Smooth muscle cell (in vitro differentiated cells): ENCODE measurements at regions not wholly inside any gene's neighbourhood (a gene's known extent, or its start where the extent isn't known, plus 50 kb on each side); places are given as distances from the start of the nearest gene placed in this dataset.
A peak's percentile ranks its signal among the peaks of the same experiment; 100 is the strongest.

Experiments
- DNase-seq: peaks from one replicate; lab custom pipeline; 2025; ENCODE audit not compliant: unreplicated experiment; lab: John Stamatoyannopoulos, UW
- H2AFZ ChIP-seq: fragments of 200-600 bp; sonication (generic); 2 replicates; pipeline ENCODE4 v1.6.0; 2016; ENCODE audit warnings: antibody characterized with exemption, low read depth, mild to moderate bottlenecking
- H3F3A ChIP-seq: fragments of 200-600 bp; sonication (generic); 2 replicates; pipeline ENCODE4 v1.6.0; 2017; ENCODE audit warnings: antibody characterized with exemption, low read depth
- H3K27ac ChIP-seq: fragments of 200-600 bp; sonication (generic); 2 replicates; pipeline ENCODE4 v1.5.1; 2016; ENCODE audit warnings: low read depth, mild to moderate bottlenecking
- H3K27me3 ChIP-seq: fragments of 200-600 bp; sonication (generic); 2 replicates; pipeline ENCODE4 v1.6.1; 2016; ENCODE audit warnings: low read depth, mild to moderate bottlenecking
- H3K36me3 ChIP-seq: fragments of 200-600 bp; sonication (generic); 2 replicates; pipeline ENCODE4 v1.5.1; 2016; ENCODE audit warnings: low read depth
- H3K4me1 ChIP-seq: fragments of 200-600 bp; sonication (generic); 2 replicates; pipeline ENCODE4 v1.5.1; 2016; ENCODE audit warnings: low read depth
- H3K4me2 ChIP-seq: fragments of 200-600 bp; sonication (generic); 2 replicates; pipeline ENCODE4 v1.6.0; 2016; ENCODE audit warnings: mild to moderate bottlenecking
- H3K4me3 ChIP-seq: fragments of 200-600 bp; sonication (generic); 2 replicates; pipeline ENCODE4 v1.5.1; 2016; ENCODE audit warnings: mild to moderate bottlenecking
- H3K79me2 ChIP-seq: fragments of 200-600 bp; sonication (generic); 2 replicates; pipeline ENCODE4 v1.6.0; 2016; ENCODE audit warnings: low read depth, mild to moderate bottlenecking
- H3K9ac ChIP-seq: fragments of 200-600 bp; sonication (generic); 2 replicates; pipeline ENCODE4 v1.6.0; 2016; ENCODE audit warnings: low read depth
- H3K9me3 ChIP-seq: fragments of 200-600 bp; sonication (generic); replicated peaks from 2 replicates; pipeline ENCODE4 v1.5.1; 2016; ENCODE audit warnings: low read depth
- H4K20me1 ChIP-seq: fragments of 200-600 bp; sonication (generic); 2 replicates; pipeline ENCODE4 v1.6.0; 2016; ENCODE audit warnings: low read depth
- whole genome bisulfite sequencing: methylation state at CpG from one replicate; pipeline ENCODE4 v1.1.7; 2016; ENCODE audit warnings: low lambda C conversion rate; 5-methylcytosine and 5-hydroxymethylcytosine counted together
- TF ChIP-seq, protein P1 (sequence below): fragments of 200-600 bp; sonication (generic); IDR thresholded peaks from 2 replicates; pipeline ENCODE4 v1.5.1; 2017; ENCODE audit warnings: borderline replicate concordance, mild to moderate bottlenecking, antibody characterized with exemption; ENCODE audit not compliant: insufficient read depth, poor library complexity, severe bottlenecking

DNA sequence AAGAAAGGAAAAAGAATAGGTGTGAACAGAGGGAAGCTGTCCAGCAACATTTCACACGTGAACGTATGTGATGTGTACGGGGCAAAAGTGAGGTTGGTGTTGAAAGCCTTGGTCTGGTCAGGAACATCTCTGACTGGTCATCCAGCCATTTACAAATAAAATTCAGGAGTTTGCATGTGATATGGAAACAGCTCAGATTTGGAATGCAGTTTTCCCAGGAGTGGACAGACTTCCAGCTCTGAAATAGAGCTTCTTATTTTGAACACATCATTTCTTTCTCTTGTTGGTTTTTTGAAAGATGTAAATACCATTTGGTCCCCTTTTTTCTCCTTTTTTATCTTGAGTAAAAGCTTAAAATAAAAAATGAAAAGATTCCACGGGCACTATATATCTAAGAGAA lies 566.2 kb upstream of the ZFHX3 start:
- TF ChIP-seq, protein P1, sequence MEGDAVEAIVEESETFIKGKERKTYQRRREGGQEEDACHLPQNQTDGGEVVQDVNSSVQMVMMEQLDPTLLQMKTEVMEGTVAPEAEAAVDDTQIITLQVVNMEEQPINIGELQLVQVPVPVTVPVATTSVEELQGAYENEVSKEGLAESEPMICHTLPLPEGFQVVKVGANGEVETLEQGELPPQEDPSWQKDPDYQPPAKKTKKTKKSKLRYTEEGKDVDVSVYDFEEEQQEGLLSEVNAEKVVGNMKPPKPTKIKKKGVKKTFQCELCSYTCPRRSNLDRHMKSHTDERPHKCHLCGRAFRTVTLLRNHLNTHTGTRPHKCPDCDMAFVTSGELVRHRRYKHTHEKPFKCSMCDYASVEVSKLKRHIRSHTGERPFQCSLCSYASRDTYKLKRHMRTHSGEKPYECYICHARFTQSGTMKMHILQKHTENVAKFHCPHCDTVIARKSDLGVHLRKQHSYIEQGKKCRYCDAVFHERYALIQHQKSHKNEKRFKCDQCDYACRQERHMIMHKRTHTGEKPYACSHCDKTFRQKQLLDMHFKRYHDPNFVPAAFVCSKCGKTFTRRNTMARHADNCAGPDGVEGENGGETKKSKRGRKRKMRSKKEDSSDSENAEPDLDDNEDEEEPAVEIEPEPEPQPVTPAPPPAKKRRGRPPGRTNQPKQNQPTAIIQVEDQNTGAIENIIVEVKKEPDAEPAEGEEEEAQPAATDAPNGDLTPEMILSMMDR = no peak
- Histone ChIP-seq H3K36me3 (no peaks in the 10 kb centered on the region), H4K20me1 (no peaks in the 10 kb centered on the region), H3F3A (no peaks in the 10 kb centered on the region), H3K4me2 (no peak overlapping the region), H3K9me3 (no peaks in the 10 kb centered on the region), H3K27ac (no peak overlapping the region), H3K4me1 (peaks cover 7% of the 10 kb centered on the region), H2AFZ (no peak overlapping the region), H3K4me3 (no peak overlapping the region), H3K27me3 (peaks cover 3% of the 10 kb centered on the region), H3K79me2 (no peaks in the 10 kb centered on the region), H3K9ac (no peak overlapping the region)
- WGBS = 94% methylated on average over 4 of the region's 4 CpGs
- no peak for DNase-seq

DNA sequence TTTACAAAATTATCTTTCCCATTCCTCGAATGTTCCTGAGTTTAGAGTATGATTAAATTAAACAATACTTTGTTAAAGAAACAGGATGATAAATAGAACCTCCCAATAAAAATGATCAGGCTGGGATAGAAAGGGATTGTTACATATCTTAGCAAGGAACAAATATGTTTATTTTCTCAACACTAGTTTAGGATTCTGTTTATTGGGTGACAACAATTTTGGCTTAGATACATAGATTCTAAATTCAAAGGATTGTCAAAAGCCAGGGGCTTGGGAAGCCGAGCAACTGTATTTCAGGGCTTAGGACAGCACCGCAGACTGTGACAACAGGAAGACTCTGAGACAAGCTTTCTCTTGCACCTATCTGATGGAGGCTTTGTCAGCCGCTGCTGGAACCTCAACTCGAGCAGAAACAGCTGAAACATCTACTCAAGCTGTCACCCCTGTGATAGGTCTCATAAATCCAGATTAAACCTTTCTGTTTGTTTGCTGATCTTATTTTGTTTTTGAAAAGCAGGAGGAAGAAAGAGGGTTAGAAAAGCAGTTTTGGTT lies 562.8 kb upstream of the ZFHX3 start:
- Histone ChIP-seq H3F3A (no peaks in the 10 kb centered on the region), H2AFZ (peak overlapping the region; percentile 75), H3K36me3 (no peaks in the 10 kb centered on the region), H3K79me2 (no peaks in the 10 kb centered on the region), H3K27ac (no peak overlapping the region), H3K27me3 (peaks cover 6% of the 10 kb centered on the region), H3K9ac (no peak overlapping the region), H3K4me1 (peaks cover 7% of the 10 kb centered on the region), H4K20me1 (no peaks in the 10 kb centered on the region), H3K4me2 (peak overlapping the region; percentile 53), H3K9me3 (no peaks in the 10 kb centered on the region), H3K4me3 (no peak overlapping the region)
- 19% methylated on average over 5 of the region's 5 CpGs for WGBS
- TF ChIP-seq, protein P1 = no peak
- no peak for DNase-seq

DNA sequence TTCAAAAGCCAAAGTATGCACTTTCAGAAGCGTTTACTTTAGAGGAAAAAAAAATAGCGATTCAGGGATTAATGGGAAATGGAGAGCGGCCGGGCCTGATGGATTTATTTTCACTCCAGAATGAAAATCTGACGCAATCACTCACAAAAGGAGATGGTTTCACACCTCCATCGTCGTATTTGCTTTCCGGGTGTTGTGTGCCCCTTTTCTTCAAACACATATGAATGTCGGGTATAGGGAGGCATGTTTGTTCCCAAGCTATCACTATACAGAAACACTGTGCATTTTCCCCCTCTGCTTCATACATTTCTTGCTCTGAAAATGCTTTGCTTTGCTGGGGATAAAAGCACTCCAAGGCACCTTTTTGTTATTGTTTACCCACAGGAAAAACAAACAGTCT lies 562.2 kb upstream of the ZFHX3 start:
- no peak overlapping the region for H3K4me3 ChIP-seq
- peaks cover 6% of the 10 kb centered on the region for H3K27me3 ChIP-seq
- no peaks in the 10 kb centered on the region for H4K20me1 ChIP-seq
- H2AFZ ChIP-seq = peak overlapping the region; percentile 75
- no peak overlapping the region for H3K4me2 ChIP-seq
- no peaks in the 10 kb centered on the region for H3K36me3 ChIP-seq
- no peaks in the 10 kb centered on the region for H3K79me2 ChIP-seq
- no peaks in the 10 kb centered on the region for H3K9me3 ChIP-seq
- no peak overlapping the region for H3K27ac ChIP-seq
- peaks cover 12% of the 10 kb centered on the region for H3K4me1 ChIP-seq
- H3F3A ChIP-seq = no peaks in the 10 kb centered on the region
- no peak for DNase-seq
- no peak overlapping the region for H3K9ac ChIP-seq
- TF ChIP-seq, protein P1 = no peak
- WGBS = 79% methylated on average over 9 of the region's 9 CpGs

DNA sequence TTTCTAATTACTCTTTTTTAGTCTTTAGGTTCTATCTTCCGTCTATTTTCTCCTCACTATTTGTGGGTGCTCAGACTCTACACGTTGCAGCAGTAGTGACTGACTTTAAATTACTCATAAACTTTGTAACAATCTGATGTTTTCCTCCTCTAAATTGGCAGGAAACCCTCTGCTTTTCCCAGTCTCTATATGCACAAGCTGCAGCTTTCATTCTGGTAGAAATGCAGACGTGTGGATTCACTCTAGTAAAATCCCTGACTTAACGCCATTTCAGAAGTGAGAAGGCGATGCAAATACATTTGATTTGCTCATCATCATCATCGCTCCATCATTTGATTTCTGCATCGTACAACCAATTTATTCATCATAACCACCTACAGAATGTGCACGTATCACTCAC lies 561.0 kb upstream of the ZFHX3 start:
- H4K20me1 ChIP-seq = no peaks in the 10 kb centered on the region
- H3K27me3 ChIP-seq = peaks cover 6% of the 10 kb centered on the region
- H3F3A ChIP-seq = no peaks in the 10 kb centered on the region
- no peaks in the 10 kb centered on the region for H3K79me2 ChIP-seq
- H3K36me3 ChIP-seq = no peaks in the 10 kb centered on the region
- TF ChIP-seq, protein P1 = no peak
- H3K4me3 ChIP-seq = no peak overlapping the region
- 76% methylated on average over 8 of the region's 8 CpGs for WGBS
- H3K4me1 ChIP-seq = peaks cover 15% of the 10 kb centered on the region
- DNase-seq = no peak
- no peak overlapping the region for H3K27ac ChIP-seq
- H3K9me3 ChIP-seq = no peaks in the 10 kb centered on the region
- no peak overlapping the region for H3K4me2 ChIP-seq
- H2AFZ ChIP-seq = no peak overlapping the region
- no peak overlapping the region for H3K9ac ChIP-seq
